A549 (cell line): ENCODE measurements at regions not wholly inside any gene's neighbourhood (a gene's known extent, or its start where the extent isn't known, plus 50 kb on each side); places are given as distances from the start of the nearest gene placed in this dataset.
"Not testable (repeated sequence)": the region's sequence is repeated elsewhere in the genome, so short reads cannot be mapped to it uniquely, and the experiment has no call there.

Experiments
- CBX2 ChIP-seq: fragments of 200-600 bp; sonication (generic); IDR thresholded peaks from 2 replicates; pipeline ENCODE4 v1.6.1; 2016; ENCODE audit warnings: low read depth, mild to moderate bottlenecking, borderline replicate concordance
- FOXS1 ChIP-seq: fragments of 250-450 bp; sonication (Bioruptor Pico); IDR thresholded peaks from 2 replicates; pipeline ENCODE4 v1.5.0; 2020; ENCODE audit warnings: mild to moderate bottlenecking, moderate library complexity
- SREBF2 ChIP-seq: fragments of 450-650 bp; IDR thresholded peaks from 2 replicates; pipeline ENCODE4 v1.6.1; 2014; ENCODE audit warnings: mild to moderate bottlenecking, moderate library complexity
- TP53 ChIP-seq: fragments of 250-450 bp; sonication (Bioruptor Pico); IDR thresholded peaks from 2 replicates; pipeline ENCODE4 v1.5.0; 2021; ENCODE audit warnings: mild to moderate bottlenecking, moderate library complexity
- ZSCAN20 ChIP-seq: fragments of 250-450 bp; sonication (Bioruptor Pico); IDR thresholded peaks from 2 replicates; pipeline ENCODE4 v1.8.0; 2022; ENCODE audit warnings: mild to moderate bottlenecking, moderate library complexity
- TF ChIP-seq, protein P1 (sequence below): fragments of >200 bp; sonication (Bioruptor Twin); formaldehyde crosslinking; IDR thresholded peaks from 3 replicates; pipeline ENCODE4 v1.5.1; 2016

DNA sequence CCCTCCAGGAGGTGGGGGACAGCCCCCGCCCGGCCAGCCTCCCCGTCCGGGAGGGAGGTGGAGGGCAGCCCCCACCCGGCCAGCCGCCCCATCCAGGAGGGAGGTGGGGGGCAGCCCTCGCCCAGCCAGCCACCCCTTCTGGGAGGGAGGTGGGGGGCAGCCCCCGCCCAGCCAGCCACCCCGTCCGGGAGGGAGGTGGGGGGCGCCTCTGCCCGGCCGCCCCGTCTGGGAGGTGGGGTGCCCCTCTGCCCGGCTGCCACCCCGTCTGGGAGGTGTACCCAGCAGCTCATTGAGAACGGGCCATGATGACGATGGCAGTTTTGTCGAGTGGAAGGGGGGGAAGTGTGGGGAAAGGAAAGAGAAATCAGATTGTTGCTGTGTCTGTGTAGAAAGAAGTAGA lies 81.9 kb upstream of the NALF2 start:
- not testable (repeated sequence) for TF ChIP-seq ZSCAN20; CBX2; TP53 (CRISPR knock-in tag); SREBF2; FOXS1 (CRISPR knock-in tag)
- TF ChIP-seq, protein P1, sequence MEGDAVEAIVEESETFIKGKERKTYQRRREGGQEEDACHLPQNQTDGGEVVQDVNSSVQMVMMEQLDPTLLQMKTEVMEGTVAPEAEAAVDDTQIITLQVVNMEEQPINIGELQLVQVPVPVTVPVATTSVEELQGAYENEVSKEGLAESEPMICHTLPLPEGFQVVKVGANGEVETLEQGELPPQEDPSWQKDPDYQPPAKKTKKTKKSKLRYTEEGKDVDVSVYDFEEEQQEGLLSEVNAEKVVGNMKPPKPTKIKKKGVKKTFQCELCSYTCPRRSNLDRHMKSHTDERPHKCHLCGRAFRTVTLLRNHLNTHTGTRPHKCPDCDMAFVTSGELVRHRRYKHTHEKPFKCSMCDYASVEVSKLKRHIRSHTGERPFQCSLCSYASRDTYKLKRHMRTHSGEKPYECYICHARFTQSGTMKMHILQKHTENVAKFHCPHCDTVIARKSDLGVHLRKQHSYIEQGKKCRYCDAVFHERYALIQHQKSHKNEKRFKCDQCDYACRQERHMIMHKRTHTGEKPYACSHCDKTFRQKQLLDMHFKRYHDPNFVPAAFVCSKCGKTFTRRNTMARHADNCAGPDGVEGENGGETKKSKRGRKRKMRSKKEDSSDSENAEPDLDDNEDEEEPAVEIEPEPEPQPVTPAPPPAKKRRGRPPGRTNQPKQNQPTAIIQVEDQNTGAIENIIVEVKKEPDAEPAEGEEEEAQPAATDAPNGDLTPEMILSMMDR: not testable (repeated sequence)
